Kidney epithelial cell (primary cell): ENCODE measurements at regions not wholly inside any gene's neighbourhood (a gene's known extent, or its start where the extent isn't known, plus 50 kb on each side); places are given as distances from the start of the nearest gene placed in this dataset.

Experiments
- DNase-seq: peaks from one replicate; pipeline ENCODE4 v3.0.0-alpha.2; 2010; ENCODE audit warnings: low read depth
- H3K27me3 ChIP-seq: 2 replicates; pipeline ENCODE4 v1.6.0; 2011; ENCODE audit warnings: low read length; ENCODE audit not compliant: control insufficient read depth, insufficient read depth
- H3K36me3 ChIP-seq: 2 replicates; pipeline ENCODE4 v1.5.1; 2011; ENCODE audit warnings: low read length; ENCODE audit not compliant: control insufficient read depth, insufficient read depth
- H3K4me3 ChIP-seq: 2 replicates; pipeline ENCODE4 v1.5.1; 2011; ENCODE audit warnings: low read depth, mild to moderate bottlenecking, control low read depth, low read length
- TF ChIP-seq, protein P1 (sequence below): IDR thresholded peaks from 2 replicates; pipeline ENCODE4 v1.5.1; 2011; ENCODE audit warnings: mild to moderate bottlenecking, moderate library complexity, low read length, control low read depth, inconsistent platforms; ENCODE audit not compliant: insufficient read depth, poor library complexity, severe bottlenecking

DNA sequence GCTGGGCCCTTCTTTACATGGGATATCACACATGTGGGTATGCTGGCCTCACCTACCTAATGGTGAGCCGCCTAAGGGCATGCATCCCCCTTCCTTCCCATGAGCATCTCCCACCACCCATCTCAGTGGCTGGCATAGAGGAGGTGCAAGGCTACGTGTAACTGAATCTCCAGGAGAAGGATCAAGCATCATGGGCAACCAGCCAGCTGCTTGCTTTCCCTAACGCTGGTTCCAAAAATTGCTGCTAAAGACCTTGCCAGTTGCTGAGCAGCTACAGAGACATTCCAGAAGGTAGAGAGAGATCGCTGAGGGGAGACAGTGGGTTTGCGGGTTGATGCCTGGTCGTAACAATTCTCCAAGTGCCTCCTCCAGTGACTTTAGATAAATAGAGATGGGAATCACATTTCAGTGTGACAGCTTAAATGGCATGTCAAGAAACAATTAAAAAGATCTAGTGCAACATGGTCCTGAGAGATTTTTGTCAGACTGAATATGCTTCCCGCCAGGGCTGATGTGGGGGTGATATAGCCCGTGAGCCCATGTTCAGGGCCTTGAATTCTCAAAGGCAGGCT lies 378.4 kb upstream of the CDH5 start:
- no peak for DNase-seq
- TF ChIP-seq, protein P1, sequence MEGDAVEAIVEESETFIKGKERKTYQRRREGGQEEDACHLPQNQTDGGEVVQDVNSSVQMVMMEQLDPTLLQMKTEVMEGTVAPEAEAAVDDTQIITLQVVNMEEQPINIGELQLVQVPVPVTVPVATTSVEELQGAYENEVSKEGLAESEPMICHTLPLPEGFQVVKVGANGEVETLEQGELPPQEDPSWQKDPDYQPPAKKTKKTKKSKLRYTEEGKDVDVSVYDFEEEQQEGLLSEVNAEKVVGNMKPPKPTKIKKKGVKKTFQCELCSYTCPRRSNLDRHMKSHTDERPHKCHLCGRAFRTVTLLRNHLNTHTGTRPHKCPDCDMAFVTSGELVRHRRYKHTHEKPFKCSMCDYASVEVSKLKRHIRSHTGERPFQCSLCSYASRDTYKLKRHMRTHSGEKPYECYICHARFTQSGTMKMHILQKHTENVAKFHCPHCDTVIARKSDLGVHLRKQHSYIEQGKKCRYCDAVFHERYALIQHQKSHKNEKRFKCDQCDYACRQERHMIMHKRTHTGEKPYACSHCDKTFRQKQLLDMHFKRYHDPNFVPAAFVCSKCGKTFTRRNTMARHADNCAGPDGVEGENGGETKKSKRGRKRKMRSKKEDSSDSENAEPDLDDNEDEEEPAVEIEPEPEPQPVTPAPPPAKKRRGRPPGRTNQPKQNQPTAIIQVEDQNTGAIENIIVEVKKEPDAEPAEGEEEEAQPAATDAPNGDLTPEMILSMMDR = no peak
- H3K36me3 ChIP-seq = no peaks in the 10 kb centered on the region
- peaks cover 7% of the 10 kb centered on the region for H3K27me3 ChIP-seq
- H3K4me3 ChIP-seq = no peak overlapping the region

DNA sequence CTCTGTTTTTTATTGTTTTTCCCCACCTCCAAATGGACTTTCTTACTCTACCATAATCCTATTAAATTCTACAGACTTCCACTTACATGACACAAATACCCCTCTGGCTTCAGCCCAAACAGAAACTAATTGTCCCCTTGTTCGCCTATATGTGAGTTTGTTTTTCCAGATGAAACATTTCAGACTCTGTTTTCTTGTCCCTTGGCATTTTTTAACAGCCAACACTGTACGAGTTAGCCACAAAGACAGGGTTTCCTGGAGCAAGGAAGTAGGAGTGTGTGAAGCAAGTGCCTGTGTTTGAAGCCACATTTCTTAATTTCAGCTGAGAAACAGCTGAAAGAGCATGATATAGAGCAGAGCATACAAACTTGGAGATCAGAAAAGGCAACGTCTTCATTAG lies 382.2 kb upstream of the CDH5 start:
- Histone ChIP-seq H3K36me3 (no peaks in the 10 kb centered on the region), H3K4me3 (no peak overlapping the region), H3K27me3 (peaks cover 2% of the 10 kb centered on the region)
- TF ChIP-seq, protein P1 = no peak
- DNase-seq = no peak

DNA sequence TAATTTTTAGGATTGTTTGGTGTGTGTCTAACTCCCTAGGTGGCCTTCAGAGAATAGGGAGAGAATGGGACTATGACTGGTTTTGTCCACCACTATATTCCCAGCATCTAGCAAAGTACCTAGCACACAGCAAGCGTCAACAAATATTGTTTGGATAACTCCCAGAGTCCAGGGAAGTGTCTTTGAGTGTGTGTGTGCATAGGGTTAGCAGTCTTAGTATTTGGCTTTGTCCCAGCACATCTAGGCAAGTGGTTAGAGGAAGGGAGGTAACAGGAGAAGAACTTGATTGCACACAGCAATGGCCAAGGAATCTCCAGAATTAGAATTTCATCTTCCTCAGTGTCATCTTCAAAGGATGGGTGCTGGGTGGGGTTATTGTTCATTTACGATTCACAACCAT lies 385.4 kb upstream of the CDH5 start:
- no peak for DNase-seq
- Histone ChIP-seq H3K4me3 (no peak overlapping the region), H3K27me3 (no peaks in the 10 kb centered on the region), H3K36me3 (no peaks in the 10 kb centered on the region)
- TF ChIP-seq, protein P1 = no peak

DNA sequence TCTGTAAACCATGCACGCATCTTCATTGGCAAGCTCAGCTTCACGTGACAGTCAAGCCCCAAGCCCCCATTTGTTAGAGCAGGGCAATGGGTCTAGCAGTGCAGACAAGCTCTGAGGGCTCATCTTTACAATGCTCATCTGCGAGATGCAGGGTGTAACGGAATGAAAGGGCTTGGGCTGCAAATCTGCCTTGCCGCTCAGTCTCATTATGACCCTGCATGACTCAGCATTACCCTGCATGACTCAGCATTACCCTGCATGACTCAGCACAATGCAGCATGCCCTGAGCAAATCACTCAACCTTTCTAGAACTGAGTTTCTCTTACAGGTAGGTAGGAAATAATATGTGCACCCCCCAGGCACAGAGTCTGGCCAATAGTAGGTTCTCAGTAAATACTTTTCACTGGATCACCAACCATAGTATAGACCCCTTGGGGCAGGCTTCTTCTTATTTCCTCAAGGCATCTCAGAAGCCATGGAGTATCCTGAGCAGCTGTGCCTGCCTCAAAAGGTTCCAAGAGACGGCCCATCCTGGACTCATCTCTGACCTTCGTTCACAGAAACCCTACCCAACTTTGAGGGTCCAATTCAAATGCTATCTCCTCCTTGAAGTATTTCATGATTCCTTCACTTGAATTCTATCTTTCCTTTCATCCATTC lies 391.3 kb upstream of the CDH5 start:
- TF ChIP-seq, protein P1 = no peak
- H3K36me3 ChIP-seq = no peaks in the 10 kb centered on the region
- no peak overlapping the region for H3K4me3 ChIP-seq
- H3K27me3 ChIP-seq = no peaks in the 10 kb centered on the region
- DNase-seq = peak; percentile 49

DNA sequence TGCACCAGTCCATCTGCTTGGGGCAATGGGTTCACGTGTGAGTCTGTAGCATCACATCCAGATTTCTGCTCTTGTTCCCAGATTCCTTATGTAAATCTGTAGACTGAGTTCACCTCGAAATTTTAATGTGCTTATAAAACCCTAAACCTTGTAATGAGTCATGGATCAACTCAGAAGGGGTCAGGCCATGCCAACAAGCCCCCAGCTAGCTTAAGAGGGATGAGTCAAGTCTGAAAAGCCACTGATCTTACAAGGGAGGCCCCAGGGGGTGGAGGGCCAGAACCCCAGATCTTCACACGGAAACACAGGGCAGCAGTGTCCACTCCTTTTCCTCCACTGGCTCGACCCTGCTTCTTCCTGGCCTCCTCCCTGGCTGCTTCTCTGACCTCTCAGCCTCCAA lies 399.1 kb upstream of the CDH5 start:
- no peak for DNase-seq
- Histone ChIP-seq H3K36me3 (no peaks in the 10 kb centered on the region), H3K27me3 (no peaks in the 10 kb centered on the region), H3K4me3 (no peak overlapping the region)
- TF ChIP-seq, protein P1 = no peak

DNA sequence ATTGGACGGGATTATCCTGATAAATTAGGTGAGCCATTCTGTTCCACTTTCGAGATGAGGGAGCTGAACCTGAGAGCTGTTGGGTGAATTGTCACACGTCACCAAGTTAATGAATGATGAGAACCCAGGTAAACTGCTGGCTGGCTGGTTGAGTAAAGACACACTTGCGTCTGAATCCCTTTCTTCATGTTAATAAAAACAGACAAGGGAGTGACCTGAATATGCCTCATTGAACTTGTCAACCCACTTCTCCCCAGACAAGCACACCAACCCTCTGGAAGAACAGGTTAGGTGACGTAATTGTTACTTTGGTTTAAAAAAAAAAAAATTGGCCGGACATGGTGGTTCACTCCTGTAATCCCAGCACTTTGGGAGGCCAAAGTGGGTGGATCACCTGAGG lies 400.9 kb upstream of the CDH5 start:
- DNase-seq = peak; percentile 52
- H3K36me3 ChIP-seq = no peaks in the 10 kb centered on the region
- TF ChIP-seq, protein P1 = no peak
- H3K4me3 ChIP-seq = no peak overlapping the region
- no peaks in the 10 kb centered on the region for H3K27me3 ChIP-seq
